Loucy (cell line): ENCODE measurements at regions not wholly inside any gene's neighbourhood (a gene's known extent, or its start where the extent isn't known, plus 50 kb on each side); places are given as distances from the start of the nearest gene placed in this dataset.

Experiments used
- EZH2phosphoT487 ChIP-seq: fragments of 200-600 bp; IDR thresholded peaks from 2 replicates; pipeline ENCODE4 v1.6.1; 2018; ENCODE audit warnings: antibody characterized with exemption, mild to moderate bottlenecking, moderate library complexity, borderline replicate concordance
- TF ChIP-seq, protein P1 (sequence below): fragments of 200-600 bp; sonication (generic); conservative IDR thresholded peaks from 2 replicates; pipeline ENCODE4 v1.5.1; 2014; ENCODE audit warnings: mild to moderate bottlenecking, antibody characterized with exemption, low read length

DNA sequence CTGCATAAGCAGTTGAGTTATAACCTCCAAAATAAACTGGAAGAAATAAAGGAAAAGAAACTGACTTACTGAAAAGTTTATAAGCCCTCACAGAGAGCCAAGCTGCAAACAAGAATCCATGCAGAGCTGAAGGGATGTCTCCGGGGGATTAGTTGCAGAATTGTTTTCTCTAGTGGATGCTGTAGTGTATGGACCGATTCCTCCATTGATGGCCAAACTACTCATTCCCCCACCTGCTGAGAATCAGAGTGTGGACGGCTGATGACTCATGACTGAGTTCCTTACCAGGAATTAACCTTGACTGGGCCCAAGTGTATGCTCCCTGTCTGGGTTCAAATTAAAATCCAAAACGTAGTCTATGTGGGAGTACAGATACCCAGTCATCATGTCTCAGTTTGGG is 93.9 kb upstream of the CDH8 start:
- TF ChIP-seq, protein P1, sequence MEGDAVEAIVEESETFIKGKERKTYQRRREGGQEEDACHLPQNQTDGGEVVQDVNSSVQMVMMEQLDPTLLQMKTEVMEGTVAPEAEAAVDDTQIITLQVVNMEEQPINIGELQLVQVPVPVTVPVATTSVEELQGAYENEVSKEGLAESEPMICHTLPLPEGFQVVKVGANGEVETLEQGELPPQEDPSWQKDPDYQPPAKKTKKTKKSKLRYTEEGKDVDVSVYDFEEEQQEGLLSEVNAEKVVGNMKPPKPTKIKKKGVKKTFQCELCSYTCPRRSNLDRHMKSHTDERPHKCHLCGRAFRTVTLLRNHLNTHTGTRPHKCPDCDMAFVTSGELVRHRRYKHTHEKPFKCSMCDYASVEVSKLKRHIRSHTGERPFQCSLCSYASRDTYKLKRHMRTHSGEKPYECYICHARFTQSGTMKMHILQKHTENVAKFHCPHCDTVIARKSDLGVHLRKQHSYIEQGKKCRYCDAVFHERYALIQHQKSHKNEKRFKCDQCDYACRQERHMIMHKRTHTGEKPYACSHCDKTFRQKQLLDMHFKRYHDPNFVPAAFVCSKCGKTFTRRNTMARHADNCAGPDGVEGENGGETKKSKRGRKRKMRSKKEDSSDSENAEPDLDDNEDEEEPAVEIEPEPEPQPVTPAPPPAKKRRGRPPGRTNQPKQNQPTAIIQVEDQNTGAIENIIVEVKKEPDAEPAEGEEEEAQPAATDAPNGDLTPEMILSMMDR = no peak
- TF ChIP-seq EZH2phosphoT487 = no peak
